ENCODE measurements at regions not wholly inside any gene's neighbourhood (a gene's known extent, or its start where the extent isn't known, plus 50 kb on each side); places are given as distances from the start of the nearest gene placed in this dataset.

DNA sequence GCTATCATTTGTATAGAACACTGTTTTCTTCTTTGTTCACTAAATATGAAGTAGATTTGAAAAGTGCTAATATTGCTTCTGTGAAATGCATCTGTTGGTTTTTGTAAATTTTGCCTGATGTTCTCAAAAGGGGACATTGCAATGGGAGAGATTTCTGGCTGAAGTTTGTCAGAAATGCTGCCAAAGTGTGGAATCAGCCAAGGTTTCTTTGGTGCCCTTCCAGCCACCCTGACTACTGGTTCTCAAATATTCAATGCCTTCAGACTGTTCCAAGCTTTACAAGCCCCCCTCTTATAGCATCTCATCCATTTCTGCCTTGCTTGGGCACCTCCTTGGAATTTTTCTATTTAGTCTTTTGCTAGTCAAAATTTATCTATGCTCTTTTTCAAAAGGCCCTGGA, 60.6 kb upstream of the TMLHE start:
- Histone ChIP-seq H3K36me3 (ENCODE audit: insufficient read depth, low read length, poor library complexity, severe bottlenecking) (no peaks in the 10 kb centered on the region), H3K9me3 (ENCODE audit: low read depth, low read length, poor library complexity, severe bottlenecking) (no peaks in the 10 kb centered on the region), H3K27me3 (replicated peaks; ENCODE audit: insufficient read depth, low read depth, low read length, poor library complexity) (no peaks in the 10 kb centered on the region), H3K4me1 (ENCODE audit: insufficient read depth, low read length, poor library complexity, severe bottlenecking) (no peaks in the 10 kb centered on the region), H3K4me3 (ENCODE audit: low read depth, low read length, poor library complexity, severe bottlenecking) (no peak overlapping the region), H3K27ac (ENCODE audit: low read depth, low read length, poor library complexity, severe bottlenecking) (no peak overlapping the region)
- TF ChIP-seq, protein P1, sequence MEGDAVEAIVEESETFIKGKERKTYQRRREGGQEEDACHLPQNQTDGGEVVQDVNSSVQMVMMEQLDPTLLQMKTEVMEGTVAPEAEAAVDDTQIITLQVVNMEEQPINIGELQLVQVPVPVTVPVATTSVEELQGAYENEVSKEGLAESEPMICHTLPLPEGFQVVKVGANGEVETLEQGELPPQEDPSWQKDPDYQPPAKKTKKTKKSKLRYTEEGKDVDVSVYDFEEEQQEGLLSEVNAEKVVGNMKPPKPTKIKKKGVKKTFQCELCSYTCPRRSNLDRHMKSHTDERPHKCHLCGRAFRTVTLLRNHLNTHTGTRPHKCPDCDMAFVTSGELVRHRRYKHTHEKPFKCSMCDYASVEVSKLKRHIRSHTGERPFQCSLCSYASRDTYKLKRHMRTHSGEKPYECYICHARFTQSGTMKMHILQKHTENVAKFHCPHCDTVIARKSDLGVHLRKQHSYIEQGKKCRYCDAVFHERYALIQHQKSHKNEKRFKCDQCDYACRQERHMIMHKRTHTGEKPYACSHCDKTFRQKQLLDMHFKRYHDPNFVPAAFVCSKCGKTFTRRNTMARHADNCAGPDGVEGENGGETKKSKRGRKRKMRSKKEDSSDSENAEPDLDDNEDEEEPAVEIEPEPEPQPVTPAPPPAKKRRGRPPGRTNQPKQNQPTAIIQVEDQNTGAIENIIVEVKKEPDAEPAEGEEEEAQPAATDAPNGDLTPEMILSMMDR (conservative IDR thresholded peaks at IDR 0.05; ENCODE audit: low read depth, low read length): no peak
- no peak for TF ChIP-seq EZH2 (IDR thresholded peaks at IDR 0.05; ENCODE audit: borderline replicate concordance, low read depth, low read length, poor library complexity, severe bottlenecking)
- POLR2A ChIA-PET (ENCODE audit: low non-redundant PET): no interaction called here
- CTCF ChIA-PET: no interaction called here
- DNase-seq (ENCODE audit: low spot score): no peak
- no TSS peak for BruUV-seq (replicated peaks)
- intact Hi-C loops (cut with micrococcal nuclease; ENCODE audit: unreplicated experiment): no loop called here

DNA sequence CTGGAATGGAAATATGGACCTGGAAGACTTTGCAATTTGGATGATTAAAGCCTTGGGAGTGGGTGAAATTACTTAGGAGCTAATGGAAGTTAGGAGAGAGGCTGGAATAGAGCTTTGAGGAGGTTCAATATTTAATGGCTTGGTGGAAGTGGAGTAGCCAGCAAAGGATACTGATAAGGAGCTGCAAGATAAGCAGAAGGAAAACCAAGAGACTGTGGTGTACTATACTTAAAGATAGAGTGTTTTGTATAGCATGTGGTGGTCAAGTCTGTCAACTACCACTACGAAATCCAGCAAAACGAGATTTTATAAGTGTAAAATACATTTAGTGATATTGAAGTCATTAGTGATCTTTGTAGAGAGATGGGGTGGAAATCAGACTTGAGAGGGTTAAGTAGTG, 54.0 kb upstream of the TMLHE start:
- BruUV-seq (replicated peaks): no TSS peak
- no peak overlapping the region for H3K27ac ChIP-seq (ENCODE audit: low read depth, low read length, poor library complexity, severe bottlenecking)

More for the DNA sequence above, 54.0 kb upstream of the TMLHE start:
- Histone ChIP-seq H3K4me1 (ENCODE audit: insufficient read depth, low read length, poor library complexity, severe bottlenecking) (no peaks in the 10 kb centered on the region), H3K27me3 (replicated peaks; ENCODE audit: insufficient read depth, low read depth, low read length, poor library complexity) (no peaks in the 10 kb centered on the region), H3K36me3 (ENCODE audit: insufficient read depth, low read length, poor library complexity, severe bottlenecking) (no peaks in the 10 kb centered on the region), H3K4me3 (ENCODE audit: low read depth, low read length, poor library complexity, severe bottlenecking) (no peak overlapping the region), H3K9me3 (ENCODE audit: low read depth, low read length, poor library complexity, severe bottlenecking) (peaks cover 5% of the 10 kb centered on the region)
- TF ChIP-seq, protein P1 (conservative IDR thresholded peaks at IDR 0.05; ENCODE audit: low read depth, low read length): no peak
- TF ChIP-seq EZH2 (IDR thresholded peaks at IDR 0.05; ENCODE audit: borderline replicate concordance, low read depth, low read length, poor library complexity, severe bottlenecking): no peak
- intact Hi-C loops (cut with micrococcal nuclease; ENCODE audit: unreplicated experiment): no loop called here
- DNase-seq (ENCODE audit: low spot score): no peak
- CTCF ChIA-PET: no interaction called here
- POLR2A ChIA-PET (ENCODE audit: low non-redundant PET): no interaction called here

Data from A673 (cell line).